Activated CD8-positive, alpha-beta memory T cell treated with anti-CD3 and anti-CD28 coated beads, Interleukin-2, amount 10 ng/mL, durations not matched to agents 7 days and 5 days (primary cell): ENCODE measurements at regions not wholly inside any gene's neighbourhood (a gene's known extent, or its start where the extent isn't known, plus 50 kb on each side); places are given as distances from the start of the nearest gene placed in this dataset.

Experiments used
- ATAC-seq: fragments of 150-1000 bp; cut with Tn5 transposase; one replicate; pipeline ENCODE4 v1.10.0; 2021; ENCODE audit warnings: moderate library complexity
- CTCF ChIA-PET: fragments of 350-600 bp; sonication (Branson Sonifier 250); formaldehyde crosslinking; loops from one replicate; lab custom pipeline; 2021; ENCODE audit warnings: antibody characterized with exemption; lab: Charles Lee
- DNase-seq: peaks from one replicate; pipeline ENCODE4 v3.0.0-alpha.2; 2020
- H3K27ac Mint-ChIP-seq: one replicate; pipeline ENCODE4 v1.8.0; 2021; ENCODE audit warnings: mild to moderate bottlenecking, mixed read lengths
- H3K27me3 Mint-ChIP-seq: one replicate; pipeline ENCODE4 v1.8.0; 2021; ENCODE audit warnings: mixed read lengths
- H3K36me3 Mint-ChIP-seq: one replicate; pipeline ENCODE4 v1.8.0; 2021; ENCODE audit warnings: mild to moderate bottlenecking, mixed read lengths
- H3K4me1 Mint-ChIP-seq: one replicate; pipeline ENCODE4 v1.8.0; 2021; ENCODE audit warnings: mixed read lengths
- H3K4me3 Mint-ChIP-seq: one replicate; pipeline ENCODE4 v1.8.0; 2021; ENCODE audit warnings: mild to moderate bottlenecking, moderate library complexity, mixed read lengths
- H3K9me3 Mint-ChIP-seq: one replicate; pipeline ENCODE4 v1.8.0; 2022; ENCODE audit warnings: low read depth, mixed read lengths

DNA sequence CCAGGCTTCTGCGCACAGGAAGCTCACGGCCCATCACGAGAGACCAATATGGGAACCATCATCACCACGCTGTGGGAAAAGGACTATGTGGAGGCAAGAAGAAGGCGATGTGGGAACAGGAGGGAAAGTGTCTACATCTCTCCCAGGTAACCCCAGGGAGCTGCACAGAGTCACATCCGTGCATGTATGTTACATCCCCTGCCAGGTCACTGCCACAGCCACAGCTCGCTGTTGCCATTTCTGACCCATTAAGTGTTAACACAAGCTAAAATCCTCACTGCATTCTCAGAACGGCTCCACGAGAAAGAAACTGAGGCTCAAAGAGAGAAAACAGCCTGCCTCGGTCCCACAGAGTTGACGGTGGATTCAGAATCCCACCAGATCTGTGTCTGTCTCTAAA, 319.1 kb downstream of the FOXL1 start:
- no peak for DNase-seq
- no peak overlapping the region for H3K4me3 Mint-ChIP-seq
- H3K27ac Mint-ChIP-seq = no peak overlapping the region
- H3K27me3 Mint-ChIP-seq = no peaks in the 10 kb centered on the region
- H3K36me3 Mint-ChIP-seq = no peaks in the 10 kb centered on the region
- CTCF ChIA-PET = no interaction called here
- no peak for ATAC-seq
- H3K9me3 Mint-ChIP-seq = no peaks in the 10 kb centered on the region
- H3K4me1 Mint-ChIP-seq = no peaks in the 10 kb centered on the region

DNA sequence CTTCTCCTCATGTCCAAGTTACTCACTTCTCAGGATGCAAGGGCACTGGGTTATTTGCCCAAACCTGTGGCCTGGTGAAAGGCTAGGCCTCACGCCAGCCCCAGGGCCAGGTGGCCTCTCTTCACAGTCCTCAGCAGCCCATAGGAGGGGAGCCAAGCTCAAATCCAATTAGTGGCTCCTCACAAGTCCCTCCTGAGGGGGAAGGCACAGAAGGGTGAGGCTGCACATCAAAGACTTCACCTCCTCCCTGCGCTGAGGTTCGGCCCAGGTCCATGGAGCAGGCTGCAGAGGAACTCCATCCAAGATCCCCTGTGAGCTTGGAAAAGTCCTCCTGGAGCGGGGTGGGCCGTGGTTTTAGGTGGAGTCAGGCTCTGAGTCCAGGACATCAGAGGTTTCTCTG, 320.0 kb downstream of the FOXL1 start:
- no peaks in the 10 kb centered on the region for H3K4me1 Mint-ChIP-seq
- DNase-seq (no peak), ATAC-seq (no peak)
- no peak overlapping the region for H3K27ac Mint-ChIP-seq
- no peak overlapping the region for H3K4me3 Mint-ChIP-seq
- H3K27me3 Mint-ChIP-seq = no peaks in the 10 kb centered on the region
- CTCF ChIA-PET = no interaction called here
- H3K9me3 Mint-ChIP-seq = no peaks in the 10 kb centered on the region
- no peaks in the 10 kb centered on the region for H3K36me3 Mint-ChIP-seq

DNA sequence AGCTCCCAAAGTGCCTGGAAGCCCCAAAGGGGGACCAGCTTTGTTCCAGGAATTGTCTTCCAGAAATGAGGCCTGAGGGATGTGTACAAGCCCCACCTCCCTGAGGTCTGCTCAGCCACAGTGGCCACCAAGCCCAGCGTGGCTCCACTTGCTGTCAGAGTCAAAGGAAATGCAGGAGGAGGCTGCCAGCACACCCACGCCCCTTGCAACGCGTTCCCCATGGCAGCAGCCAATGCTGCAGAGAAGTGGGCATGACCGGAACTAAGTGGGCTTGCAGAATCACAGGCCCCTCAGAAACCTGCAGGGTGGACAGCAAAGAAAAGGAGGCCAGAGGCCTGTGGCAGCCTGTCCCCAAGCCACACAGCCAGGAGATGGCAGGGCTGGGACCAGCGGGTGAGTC, 320.8 kb downstream of the FOXL1 start:
- DNase-seq (no peak), ATAC-seq (no peak)
- H3K27ac Mint-ChIP-seq = no peak overlapping the region
- CTCF ChIA-PET = no interaction called here
- no peaks in the 10 kb centered on the region for H3K4me1 Mint-ChIP-seq
- no peaks in the 10 kb centered on the region for H3K9me3 Mint-ChIP-seq
- H3K36me3 Mint-ChIP-seq = no peaks in the 10 kb centered on the region
- no peak overlapping the region for H3K4me3 Mint-ChIP-seq
- H3K27me3 Mint-ChIP-seq = no peaks in the 10 kb centered on the region

DNA sequence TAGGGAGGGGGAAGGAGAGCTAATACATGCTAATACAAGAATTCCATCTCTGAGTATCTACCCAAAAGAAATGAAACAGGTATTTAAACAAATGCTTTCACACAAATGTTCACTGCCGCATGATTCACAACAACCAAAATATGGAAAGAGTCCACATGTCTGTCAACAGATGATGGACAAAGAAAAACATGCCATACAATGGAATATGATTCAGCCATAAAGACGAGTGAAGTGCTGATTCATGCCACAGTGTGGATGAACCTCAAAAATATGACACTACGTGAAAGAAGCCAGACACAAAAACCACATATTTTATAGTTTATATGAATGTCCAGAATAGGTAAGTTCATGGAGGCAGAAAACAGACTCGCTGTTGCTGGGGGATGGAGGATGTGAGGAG, 321.4 kb downstream of the FOXL1 start:
- H3K27me3 Mint-ChIP-seq = no peaks in the 10 kb centered on the region
- H3K4me1 Mint-ChIP-seq = no peaks in the 10 kb centered on the region
- DNase-seq = no peak
- CTCF ChIA-PET = no interaction called here
- no peak overlapping the region for H3K27ac Mint-ChIP-seq
- H3K9me3 Mint-ChIP-seq = no peaks in the 10 kb centered on the region
- H3K36me3 Mint-ChIP-seq = no peaks in the 10 kb centered on the region
- H3K4me3 Mint-ChIP-seq = no peak overlapping the region
- no peak for ATAC-seq

DNA sequence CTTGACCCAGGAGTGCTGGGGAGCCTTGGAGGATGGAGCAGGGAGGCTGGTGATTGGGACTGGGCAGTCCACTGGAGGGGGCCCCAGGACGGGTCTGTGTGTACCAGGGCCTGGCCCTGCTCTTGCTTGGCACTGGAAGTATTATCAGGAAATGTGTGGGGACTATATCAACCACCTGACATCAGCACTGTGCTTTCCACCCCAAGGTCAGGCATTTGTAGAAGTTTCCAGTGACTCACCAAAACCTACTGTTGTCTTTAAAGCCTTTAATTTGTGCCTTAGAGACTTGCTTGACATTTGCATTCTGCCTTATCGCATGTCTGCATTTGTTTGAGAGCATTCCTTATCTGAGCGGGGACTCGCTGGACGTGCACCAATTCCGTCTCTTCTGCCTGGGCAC, 323.1 kb downstream of the FOXL1 start:
- H3K4me3 Mint-ChIP-seq = no peak overlapping the region
- no peak for ATAC-seq
- H3K36me3 Mint-ChIP-seq = no peaks in the 10 kb centered on the region
- CTCF ChIA-PET = no interaction called here
- no peaks in the 10 kb centered on the region for H3K9me3 Mint-ChIP-seq
- H3K27ac Mint-ChIP-seq = no peak overlapping the region
- no peaks in the 10 kb centered on the region for H3K27me3 Mint-ChIP-seq
- no peak for DNase-seq
- H3K4me1 Mint-ChIP-seq = no peaks in the 10 kb centered on the region

DNA sequence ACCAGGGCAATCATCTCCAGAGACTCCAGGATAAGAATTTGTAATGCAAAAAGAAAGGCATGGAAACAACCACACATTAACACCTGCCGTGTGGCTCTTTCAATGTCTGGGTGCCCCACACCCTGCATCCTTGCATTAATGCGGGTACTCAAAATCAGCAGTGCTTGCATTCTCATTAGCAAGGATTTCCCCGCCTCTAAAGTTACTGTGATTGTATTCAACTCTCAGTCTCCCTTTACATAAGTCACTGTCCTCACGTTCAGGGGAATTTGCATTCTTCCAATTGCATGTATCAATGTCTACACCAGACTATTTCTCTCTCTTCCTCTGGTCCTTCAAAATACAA, 324.3 kb downstream of the FOXL1 start:
- Mint-ChIP-seq H3K9me3 (no peaks in the 10 kb centered on the region), H3K36me3 (no peaks in the 10 kb centered on the region), H3K27me3 (no peaks in the 10 kb centered on the region), H3K4me1 (no peaks in the 10 kb centered on the region), H3K27ac (no peak overlapping the region), H3K4me3 (no peak overlapping the region)
- CTCF ChIA-PET = no interaction called here
- ATAC-seq (no peak), DNase-seq (no peak)

DNA sequence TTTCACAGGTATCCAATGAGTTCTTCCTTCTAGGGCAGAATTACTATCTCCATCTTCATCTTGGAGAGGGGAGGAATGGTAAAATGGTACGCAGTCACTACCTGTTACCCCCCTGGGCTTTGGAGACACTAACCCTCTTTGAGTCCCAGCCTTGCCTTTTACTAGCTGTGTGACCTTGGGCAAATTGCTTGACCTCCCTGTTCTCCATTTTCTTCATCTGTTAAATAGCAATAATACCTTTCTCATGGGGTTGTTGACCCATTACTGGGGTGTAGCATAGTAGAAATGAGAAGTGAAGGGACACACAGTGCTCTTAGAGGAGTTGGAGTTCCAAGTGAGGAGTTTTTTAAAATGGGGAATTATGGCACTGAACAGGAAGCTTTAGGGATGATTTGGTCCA, 324.7 kb downstream of the FOXL1 start:
- CTCF ChIA-PET = no interaction called here
- no peak for ATAC-seq
- no peak for DNase-seq
- Mint-ChIP-seq H3K4me1 (no peaks in the 10 kb centered on the region), H3K4me3 (no peak overlapping the region), H3K36me3 (no peaks in the 10 kb centered on the region), H3K9me3 (no peaks in the 10 kb centered on the region), H3K27ac (no peak overlapping the region), H3K27me3 (no peaks in the 10 kb centered on the region)

DNA sequence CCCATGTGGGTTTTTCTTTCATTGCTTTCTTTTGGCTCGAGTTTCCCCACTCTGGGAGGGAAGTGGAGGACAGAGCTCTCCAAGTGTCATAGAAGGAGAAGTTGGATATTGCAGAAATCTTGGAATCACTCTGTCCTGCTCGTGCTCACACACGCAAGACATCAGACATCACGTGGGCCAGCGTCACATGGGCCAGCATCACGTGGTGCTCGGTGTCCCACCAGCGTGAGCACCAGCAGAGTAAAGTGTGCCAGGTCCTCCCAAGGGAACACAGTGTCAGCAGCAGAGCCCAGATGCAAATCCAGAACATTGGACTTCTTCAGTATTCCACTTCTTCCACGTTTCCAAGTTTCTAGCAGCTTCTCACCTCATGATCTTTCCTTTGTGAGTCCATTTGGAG, 327.0 kb downstream of the FOXL1 start:
- ATAC-seq = no peak
- CTCF ChIA-PET = no interaction called here
- H3K4me1 Mint-ChIP-seq = no peaks in the 10 kb centered on the region

DNA sequence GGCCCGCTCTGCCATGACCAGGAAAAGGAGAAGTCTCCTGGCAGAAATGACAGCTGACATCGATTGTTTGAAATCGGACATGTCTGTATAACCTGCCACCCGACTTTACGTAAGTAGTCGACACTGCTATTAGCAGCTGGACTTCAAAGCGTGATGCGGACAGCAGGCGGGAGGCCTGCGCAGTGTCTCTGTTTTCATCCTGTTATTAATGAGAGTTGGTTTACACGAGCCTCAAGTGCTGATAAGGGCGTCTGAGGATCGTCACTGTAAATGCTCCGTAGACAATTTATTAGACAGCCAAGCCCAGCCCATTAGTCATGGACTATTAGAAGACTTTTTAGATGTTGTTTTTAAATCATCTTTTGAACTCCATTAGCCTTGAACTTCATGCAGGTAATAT, 328.3 kb downstream of the FOXL1 start:
- Mint-ChIP-seq H3K9me3 (no peaks in the 10 kb centered on the region), H3K4me1 (no peaks in the 10 kb centered on the region), H3K27ac (no peak overlapping the region), H3K27me3 (no peaks in the 10 kb centered on the region), H3K36me3 (no peaks in the 10 kb centered on the region), H3K4me3 (no peak overlapping the region)
- CTCF ChIA-PET = no interaction called here
- DNase-seq (no peak), ATAC-seq (no peak)

More for the DNA sequence above, 327.0 kb downstream of the FOXL1 start:
- Mint-ChIP-seq H3K36me3 (no peaks in the 10 kb centered on the region), H3K27me3 (no peaks in the 10 kb centered on the region), H3K27ac (no peak overlapping the region), H3K4me3 (no peak overlapping the region), H3K9me3 (no peaks in the 10 kb centered on the region)
- no peak for DNase-seq

DNA sequence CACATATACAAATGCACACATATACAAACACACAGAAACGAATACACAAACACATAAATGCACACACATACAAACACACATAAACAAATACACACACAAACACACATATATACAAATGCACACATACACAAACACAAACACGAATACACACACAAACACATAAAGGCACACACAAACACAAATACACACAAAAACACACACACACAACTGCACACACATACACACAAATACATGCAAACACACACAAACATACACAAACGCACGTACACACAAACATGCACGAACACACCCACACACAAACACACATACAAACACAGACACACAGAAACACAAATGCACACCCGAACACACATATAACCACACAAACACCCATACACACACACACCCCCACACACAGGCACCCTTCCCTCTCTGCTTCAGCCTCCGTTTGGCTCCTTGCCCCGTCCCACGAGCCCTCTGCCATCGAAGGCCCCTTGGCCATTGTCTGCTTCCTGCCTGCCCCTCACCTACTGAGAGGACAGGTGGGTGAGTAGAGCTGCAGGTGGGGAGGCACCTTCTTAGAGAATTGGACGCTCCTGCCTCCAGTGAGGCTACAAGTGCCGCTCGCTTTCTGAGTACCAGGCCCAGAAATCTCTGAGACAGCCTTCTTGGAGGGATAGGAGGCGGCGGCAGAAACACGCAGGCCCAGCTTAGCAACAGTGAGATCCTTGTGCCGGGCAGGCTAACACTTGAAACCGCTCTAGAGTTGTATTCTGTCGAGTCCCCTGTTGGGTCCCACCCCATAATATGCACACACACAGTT, 331.2 kb downstream of the FOXL1 start:
- H3K27ac Mint-ChIP-seq = no peak overlapping the region
- CTCF ChIA-PET = no interaction called here

DNA sequence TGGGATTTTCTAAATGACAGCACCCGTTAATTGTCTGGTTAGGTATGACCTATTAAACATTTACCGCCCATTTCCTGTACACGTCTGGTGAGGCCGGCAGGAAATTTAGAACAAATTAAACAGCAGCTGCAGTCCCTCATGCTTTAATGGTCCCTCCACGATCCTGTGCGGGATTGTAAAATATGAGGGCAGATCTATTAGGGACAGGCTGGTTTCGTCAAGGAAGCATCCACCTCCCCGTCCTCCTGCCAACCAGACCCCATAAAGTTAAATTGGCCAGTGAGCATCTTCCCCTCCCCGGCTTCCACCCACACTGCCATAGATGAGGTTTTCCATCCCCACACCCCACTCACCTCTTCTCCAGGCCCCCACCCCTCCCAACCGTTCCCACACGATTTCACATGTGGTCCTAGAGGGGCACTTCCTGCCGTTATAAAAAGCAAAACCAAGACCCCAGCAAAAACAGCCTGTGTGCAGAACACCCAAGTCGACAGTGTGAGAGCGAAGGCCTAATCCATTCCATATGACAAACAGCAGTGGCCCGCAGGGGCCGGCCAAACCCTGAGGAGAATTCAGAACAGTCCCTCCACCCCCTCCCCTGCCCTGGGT, 331.9 kb downstream of the FOXL1 start:
- DNase-seq (no peak), ATAC-seq (no peak)
- no peak overlapping the region for H3K4me3 Mint-ChIP-seq
- no peaks in the 10 kb centered on the region for H3K36me3 Mint-ChIP-seq
- no peak overlapping the region for H3K27ac Mint-ChIP-seq
- H3K9me3 Mint-ChIP-seq = no peaks in the 10 kb centered on the region
- H3K27me3 Mint-ChIP-seq = no peaks in the 10 kb centered on the region
- CTCF ChIA-PET = no interaction called here
- H3K4me1 Mint-ChIP-seq = no peaks in the 10 kb centered on the region

More for the DNA sequence above, 331.2 kb downstream of the FOXL1 start:
- ATAC-seq (no peak), DNase-seq (no peak)
- Mint-ChIP-seq H3K36me3 (no peaks in the 10 kb centered on the region), H3K4me3 (no peak overlapping the region), H3K27me3 (no peaks in the 10 kb centered on the region), H3K9me3 (no peaks in the 10 kb centered on the region), H3K4me1 (no peaks in the 10 kb centered on the region)

DNA sequence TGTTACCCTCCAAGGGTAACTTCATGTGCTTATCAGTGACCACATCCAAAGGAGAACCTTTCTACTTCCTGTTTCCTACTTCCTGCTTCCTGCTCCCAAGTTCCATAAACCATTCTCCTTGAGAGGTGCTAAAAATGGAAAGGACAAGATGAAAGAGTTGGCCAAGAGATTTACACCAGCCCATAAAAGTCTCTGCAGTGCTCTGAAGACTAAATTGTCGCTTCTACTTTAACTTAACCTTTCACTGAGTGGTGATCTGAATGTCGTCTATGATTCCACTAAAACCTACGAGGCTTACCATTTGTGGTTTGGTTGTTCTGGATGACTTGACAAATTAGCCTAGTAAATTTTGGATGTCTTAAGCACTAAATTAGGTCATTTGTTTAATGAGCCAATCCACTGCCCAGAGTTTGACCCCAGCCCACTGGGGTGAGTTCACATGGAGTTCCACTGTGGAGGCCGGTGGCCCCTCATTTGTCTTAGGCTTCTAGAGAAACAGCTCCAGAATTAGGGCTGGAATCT, 333.1 kb downstream of the FOXL1 start:
- H3K9me3 Mint-ChIP-seq = no peaks in the 10 kb centered on the region
- no peak overlapping the region for H3K27ac Mint-ChIP-seq
- CTCF ChIA-PET = no interaction called here
- ATAC-seq = no peak
- no peaks in the 10 kb centered on the region for H3K27me3 Mint-ChIP-seq
- H3K4me3 Mint-ChIP-seq = no peak overlapping the region
- H3K4me1 Mint-ChIP-seq = no peaks in the 10 kb centered on the region
- H3K36me3 Mint-ChIP-seq = no peaks in the 10 kb centered on the region
- DNase-seq = no peak

DNA sequence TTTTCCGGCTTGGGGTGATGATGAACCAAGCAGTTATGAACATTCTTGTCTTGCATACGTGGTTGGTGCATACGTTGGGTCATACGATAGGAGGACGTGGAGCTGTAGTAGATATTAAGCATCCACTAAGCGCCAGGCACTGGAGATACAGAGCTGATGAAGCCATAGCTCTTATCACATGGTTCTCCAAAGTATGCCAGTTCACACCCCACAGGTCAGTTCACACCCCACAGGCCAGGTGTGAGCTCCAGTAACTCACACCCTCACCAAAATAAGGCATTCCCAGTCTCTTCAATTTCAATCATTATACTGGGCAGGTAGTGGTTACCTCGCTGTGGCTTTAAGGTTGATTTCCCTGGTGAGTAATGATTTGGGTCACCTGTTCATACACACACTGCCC, 335.5 kb downstream of the FOXL1 start:
- no peaks in the 10 kb centered on the region for H3K36me3 Mint-ChIP-seq
- H3K4me3 Mint-ChIP-seq = no peak overlapping the region
- DNase-seq (no peak), ATAC-seq (no peak)
- H3K4me1 Mint-ChIP-seq = no peaks in the 10 kb centered on the region
- H3K27me3 Mint-ChIP-seq = no peaks in the 10 kb centered on the region
- H3K9me3 Mint-ChIP-seq = no peaks in the 10 kb centered on the region
- CTCF ChIA-PET = no interaction called here
- H3K27ac Mint-ChIP-seq = no peak overlapping the region

DNA sequence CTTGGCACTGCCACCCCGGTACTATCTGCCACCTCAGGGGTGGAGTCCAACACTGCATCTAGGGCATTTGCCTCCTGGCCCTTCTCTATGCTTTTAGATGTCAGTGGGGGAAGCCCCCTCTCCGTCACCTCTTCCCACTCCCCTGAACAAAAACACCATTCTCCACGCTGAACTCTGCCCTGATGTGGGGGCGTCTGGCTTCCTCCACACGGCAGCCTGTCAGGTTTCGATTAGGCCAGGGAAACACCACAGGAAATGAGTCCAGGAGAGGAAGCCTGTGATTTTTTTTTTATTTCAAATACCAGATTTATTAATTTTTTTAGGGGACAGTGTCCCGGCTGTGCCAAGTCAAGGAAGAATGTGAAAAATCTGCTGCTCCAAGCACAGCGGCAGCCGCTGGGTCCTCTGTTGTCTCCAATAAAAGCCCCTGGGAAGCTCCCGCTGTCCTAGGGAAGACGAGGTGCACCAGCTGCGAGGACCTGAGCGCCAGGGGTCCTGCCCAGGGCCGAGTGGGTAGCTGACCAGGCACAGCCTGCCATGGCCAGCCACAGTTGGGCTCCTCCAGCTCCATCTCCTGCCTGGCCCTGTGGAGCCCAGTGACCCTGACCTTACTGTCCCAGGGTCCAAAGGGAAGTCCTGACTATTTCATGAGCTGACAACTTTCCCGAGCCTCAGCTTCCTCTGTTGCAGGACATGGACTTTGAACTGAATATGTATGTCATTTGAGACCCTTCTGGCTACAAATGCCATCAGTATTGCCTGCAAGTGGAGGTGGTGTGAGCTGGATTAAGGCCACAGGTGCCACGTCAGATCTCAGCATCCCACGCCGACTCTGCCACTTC, 336.7 kb downstream of the FOXL1 start:
- H3K4me1 Mint-ChIP-seq = no peaks in the 10 kb centered on the region
- H3K27me3 Mint-ChIP-seq = no peaks in the 10 kb centered on the region
- no peak for DNase-seq
- H3K27ac Mint-ChIP-seq = no peak overlapping the region
- H3K4me3 Mint-ChIP-seq = no peak overlapping the region
- no peaks in the 10 kb centered on the region for H3K36me3 Mint-ChIP-seq
- H3K9me3 Mint-ChIP-seq = no peaks in the 10 kb centered on the region
- no peak for ATAC-seq
- CTCF ChIA-PET = no interaction called here
